ENCODE measurements at regions not wholly inside any gene's neighbourhood (a gene's known extent, or its start where the extent isn't known, plus 50 kb on each side); places are given as distances from the start of the nearest gene placed in this dataset.

GRCh38 chr7:68691261-68692216 is 906.7 kb upstream of the AUTS2 start:
- no peaks in the 10 kb centered on the region for H3K4me1 ChIP-seq
- no peak overlapping the region for H3K27ac ChIP-seq
- H3K36me3 ChIP-seq: no peaks in the 10 kb centered on the region
- no peak for DNase-seq
- no peak overlapping the region for H3K4me3 ChIP-seq
- no peak for FAIRE-seq
- no peak for TF ChIP-seq CTCF (IDR thresholded peaks at IDR 0.05)
- ATAC-seq: no peak
- WGBS, 2 donors: 54 to 65% methylated on average over 12 of the region's 12 CpGs
- no peaks in the 10 kb centered on the region for H3K9me3 ChIP-seq
- intact Hi-C loops (cut with DNase I): no loop called here
- no peaks in the 10 kb centered on the region for H3K27me3 ChIP-seq

- H3K4me1 ChIP-seq: no peaks in the 10 kb centered on the region
- no peak overlapping the region for H3K4me3 ChIP-seq
- no peak overlapping the region for H3K27ac ChIP-seq
- DNase-seq (no peak), ATAC-seq (no peak), FAIRE-seq (no peak)
- H3K9me3 ChIP-seq: no peaks in the 10 kb centered on the region
- TF ChIP-seq CTCF (IDR thresholded peaks at IDR 0.05): no peak
- H3K27me3 ChIP-seq: no peaks in the 10 kb centered on the region
- intact Hi-C loops (cut with DNase I): no loop called here
- 71 to 85% methylated on average over 4 of the region's 4 CpGs for WGBS, 2 donors
- no peaks in the 10 kb centered on the region for H3K36me3 ChIP-seq
Observed at GRCh38 chr7:68692511-68692910, 905.8 kb upstream of the AUTS2 start.

GRCh38 chr7:68694656-68695055 is 903.6 kb upstream of the AUTS2 start:
- Histone ChIP-seq H3K36me3 (no peaks in the 10 kb centered on the region), H3K27ac (no peak overlapping the region), H3K4me1 (no peaks in the 10 kb centered on the region), H3K4me3 (no peak overlapping the region), H3K9me3 (no peaks in the 10 kb centered on the region), H3K27me3 (no peaks in the 10 kb centered on the region)
- FAIRE-seq (no peak), ATAC-seq (no peak), DNase-seq (no peak)
- intact Hi-C loops (cut with DNase I): no loop called here
- no peak for TF ChIP-seq CTCF (IDR thresholded peaks at IDR 0.05)
- 37 to 50% methylated on average over 1 of the region's 1 CpG for WGBS, 2 donors

GRCh38 chr7:68697796-68698280 is 900.4 kb upstream of the AUTS2 start:
- no peaks in the 10 kb centered on the region for H3K9me3 ChIP-seq
- TF ChIP-seq CTCF (IDR thresholded peaks at IDR 0.05): no peak
- H3K27me3 ChIP-seq: no peaks in the 10 kb centered on the region
- no peak overlapping the region for H3K4me3 ChIP-seq
- no peak overlapping the region for H3K27ac ChIP-seq
- intact Hi-C loops (cut with DNase I): no loop called here
- H3K4me1 ChIP-seq: no peaks in the 10 kb centered on the region
- ATAC-seq (no peak), FAIRE-seq (no peak), DNase-seq (no peak)
- no peaks in the 10 kb centered on the region for H3K36me3 ChIP-seq
- WGBS, 2 donors: 76 to 78% methylated on average over 7 of the region's 7 CpGs

Data from pancreas (tissue), 10 donors.